Naive thymus-derived CD8-positive, alpha-beta T cell (primary cell): ENCODE measurements at regions not wholly inside any gene's neighbourhood (a gene's known extent, or its start where the extent isn't known, plus 50 kb on each side); places are given as distances from the start of the nearest gene placed in this dataset.

Source experiments
- ATAC-seq, 2 donors: fragments of 150-1000 bp; cut with Tn5 transposase in 1 of 2; sonication (Bioruptor Pico), chemical (Tn5 transposase) in 1 of 2; 1 replicate in 1 of 2; 2 replicates in 1 of 2; pipeline ENCODE4 v1.10.0; 2021; ENCODE audit warnings: mild to moderate bottlenecking in 2 of 2, moderate library complexity in 2 of 2
- POLR2A ChIA-PET: fragments of 350-600 bp; sonication (Branson Sonifier 250); formaldehyde crosslinking; loops from one replicate; lab custom pipeline; 2021; ENCODE audit warnings: antibody characterized with exemption; lab: Charles Lee
- DNase-seq, 10 donors: peaks; one replicate each; pipeline versions ENCODE4 v3.0.0 to v3.0.0-alpha.2; 2020 to 2022
- H3K27ac Mint-ChIP-seq, 10 donors: one replicate each; pipeline ENCODE4 v1.8.0; 2020 to 2022; ENCODE audit warnings: mild to moderate bottlenecking in 10 of 10, mixed read lengths in 10 of 10, moderate library complexity in 4 of 10, inconsistent platforms in 1 of 10
- H3K27me3 Mint-ChIP-seq, 5 donors: one replicate each; pipeline ENCODE4 v1.8.0; 2021 to 2022; ENCODE audit warnings: mixed read lengths in 5 of 5
- H3K36me3 Mint-ChIP-seq, 3 donors: one replicate each; pipeline ENCODE4 v1.8.0; 2020 to 2022; ENCODE audit warnings: mixed read lengths in 3 of 3, mild to moderate bottlenecking in 2 of 3, inconsistent platforms in 1 of 3
- H3K4me1 Mint-ChIP-seq, 4 donors: one replicate each; pipeline ENCODE4 v1.8.0; 2021 to 2022; ENCODE audit warnings: mixed read lengths in 4 of 4
- H3K4me3 Mint-ChIP-seq, 10 donors: one replicate each; pipeline ENCODE4 v1.8.0; 2020 to 2022; ENCODE audit warnings: mild to moderate bottlenecking in 10 of 10, mixed read lengths in 10 of 10, moderate library complexity in 6 of 10, inconsistent platforms in 1 of 10
- H3K9me3 Mint-ChIP-seq, 9 donors: one replicate each; pipeline ENCODE4 v1.8.0; 2020 to 2022; ENCODE audit warnings: mixed read lengths in 9 of 9, mild to moderate bottlenecking in 3 of 9, inconsistent platforms in 1 of 9, moderate library complexity in 1 of 9

DNA sequence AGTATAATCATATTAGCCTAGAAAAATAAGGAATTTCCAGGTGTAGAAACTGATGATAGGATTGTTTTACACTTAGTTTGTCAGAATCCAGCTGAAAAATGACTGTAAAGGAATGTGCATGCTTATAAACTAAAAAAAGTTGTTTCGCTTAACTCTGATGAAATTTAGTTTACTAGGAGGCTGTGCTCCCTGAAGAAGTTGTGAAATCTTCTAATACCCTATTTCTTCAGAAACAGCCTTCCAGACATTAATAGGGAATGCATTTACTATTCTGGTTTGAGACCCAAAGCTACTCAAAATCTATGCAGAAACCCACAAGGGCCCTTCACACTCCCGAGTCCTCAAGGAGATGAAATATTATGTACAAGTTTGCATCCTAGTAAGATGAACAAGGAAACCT lies 105.5 kb upstream of the SSTR4 start:
- H3K4me1 Mint-ChIP-seq, result no peaks in the 10 kb centered on the region
- H3K9me3 Mint-ChIP-seq, result peaks cover 0 to 4% (median 0%) of the 10 kb centered on the region in 9 donors
- ATAC-seq, result no peak
- POLR2A ChIA-PET, result no interaction called here
- no peak overlapping the region for H3K4me3 Mint-ChIP-seq
- H3K27ac Mint-ChIP-seq, result no peak overlapping the region
- DNase-seq, result no peak
- H3K27me3 Mint-ChIP-seq, result peaks cover 0 to 4% (median 1%) of the 10 kb centered on the region in 5 donors
- H3K36me3 Mint-ChIP-seq, result no peaks in the 10 kb centered on the region

DNA sequence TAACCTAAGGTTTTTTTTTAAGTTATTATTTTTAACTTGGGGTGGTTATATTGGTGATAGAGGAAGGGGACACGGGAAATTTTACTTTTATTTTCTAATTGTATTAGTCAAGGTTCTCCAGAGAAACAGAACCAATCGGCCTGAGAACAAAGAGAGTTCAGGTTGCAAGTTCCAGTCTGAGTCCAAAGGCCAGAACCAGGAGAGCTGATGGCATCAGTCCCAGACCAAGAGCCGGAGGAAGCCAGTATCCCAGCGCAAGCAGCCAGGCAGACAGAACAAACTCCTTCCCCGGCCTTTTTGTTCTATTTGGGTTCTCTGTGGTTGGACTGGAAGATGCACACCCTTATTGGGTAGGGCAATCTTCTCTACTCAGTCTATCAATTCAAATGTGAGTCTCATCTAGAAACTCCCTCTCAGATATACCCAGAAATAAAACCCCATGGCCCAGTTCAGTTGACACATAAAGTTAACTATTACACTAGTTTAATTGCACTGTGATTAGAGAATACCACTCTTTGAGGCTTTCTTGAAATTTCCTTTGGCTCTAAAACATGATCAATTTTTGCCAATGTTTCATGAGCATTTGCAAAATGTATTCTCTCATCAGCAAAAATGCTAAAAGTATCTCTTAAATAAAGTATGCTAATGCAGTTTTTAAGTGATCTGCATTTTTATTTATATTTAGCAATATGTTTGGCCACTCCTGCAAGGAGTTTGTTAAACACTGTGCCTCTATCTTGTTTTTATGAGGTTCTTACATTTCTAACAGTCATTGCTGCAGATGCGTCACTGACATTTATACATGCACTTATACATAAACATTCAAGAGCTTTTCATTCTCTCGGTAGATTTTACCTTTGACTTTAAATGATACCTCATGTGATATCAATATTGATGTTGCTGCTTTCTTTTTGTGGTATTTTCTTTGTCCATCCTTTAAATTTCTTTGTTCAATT lies 103.2 kb upstream of the SSTR4 start:
- peaks cover 0 to 15% (median 3%) of the 10 kb centered on the region in 9 donors for H3K9me3 Mint-ChIP-seq
- H3K36me3 Mint-ChIP-seq, result peaks cover 0 to 8% (median 0%) of the 10 kb centered on the region in 3 donors
- H3K27me3 Mint-ChIP-seq, result peaks cover 0 to 4% (median 0%) of the 10 kb centered on the region in 5 donors
- POLR2A ChIA-PET, result no interaction called here
- H3K4me3 Mint-ChIP-seq, result no peak overlapping the region
- no peaks in the 10 kb centered on the region for H3K4me1 Mint-ChIP-seq
- DNase-seq (no peak), ATAC-seq (no peak)
- H3K27ac Mint-ChIP-seq, result no peak overlapping the region

DNA sequence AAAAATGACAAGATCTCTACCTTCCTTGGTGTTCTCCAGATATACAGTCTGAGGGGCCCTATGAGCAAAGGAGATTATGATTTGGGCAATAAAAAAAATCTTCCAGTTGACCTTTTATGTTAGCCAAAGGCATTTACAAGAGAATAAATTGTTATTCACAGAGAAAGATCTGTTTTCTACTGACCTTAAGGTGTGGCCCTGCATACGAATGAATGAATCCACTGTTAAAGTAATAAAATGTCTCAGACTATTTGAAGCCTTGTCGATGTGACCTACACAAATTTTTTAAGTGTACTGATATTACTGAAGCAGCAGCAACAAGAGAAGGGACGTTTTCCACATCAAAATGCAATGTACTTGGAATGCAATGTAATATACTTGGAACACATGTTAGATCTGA lies 95.9 kb upstream of the SSTR4 start:
- POLR2A ChIA-PET, result no interaction called here
- H3K4me1 Mint-ChIP-seq, result no peaks in the 10 kb centered on the region
- peaks cover 0 to 15% (median 0%) of the 10 kb centered on the region in 5 donors for H3K27me3 Mint-ChIP-seq
- H3K36me3 Mint-ChIP-seq, result peaks cover 0 to 8% (median 0%) of the 10 kb centered on the region in 3 donors
- H3K27ac Mint-ChIP-seq, result no peak overlapping the region
- no peak for ATAC-seq
- H3K9me3 Mint-ChIP-seq, result peaks cover 0 to 16% (median 6%) of the 10 kb centered on the region in 9 donors
- H3K4me3 Mint-ChIP-seq, result no peak overlapping the region
- no peak for DNase-seq

DNA sequence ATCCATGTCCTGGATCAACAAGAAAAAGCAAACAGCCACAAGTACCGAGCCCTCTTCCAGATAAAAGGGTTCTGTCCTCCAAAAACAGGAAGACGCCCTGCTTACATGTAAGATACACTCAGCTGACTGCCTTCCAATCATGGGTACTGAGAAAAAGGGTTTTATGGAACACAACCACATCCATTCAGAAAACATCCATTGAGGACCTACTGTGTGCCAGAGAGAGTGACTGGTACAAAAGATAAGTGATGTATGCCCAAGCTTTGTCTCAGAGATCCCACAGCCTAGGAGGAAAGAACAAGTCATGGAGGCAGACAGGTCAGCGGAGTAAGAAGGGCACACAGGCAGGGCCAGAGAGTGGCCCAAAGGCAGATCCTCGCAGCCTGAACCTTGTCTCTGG lies 94.8 kb upstream of the SSTR4 start:
- Mint-ChIP-seq H3K27ac (no peak overlapping the region), H3K27me3 (peaks cover 0 to 15% (median 0%) of the 10 kb centered on the region in 5 donors), H3K36me3 (peaks cover 0 to 8% (median 0%) of the 10 kb centered on the region in 3 donors), H3K9me3 (peaks cover 0 to 16% (median 3%) of the 10 kb centered on the region in 9 donors), H3K4me3 (no peak overlapping the region), H3K4me1 (no peaks in the 10 kb centered on the region)
- POLR2A ChIA-PET, result no interaction called here
- ATAC-seq (no peak), DNase-seq (no peak)

DNA sequence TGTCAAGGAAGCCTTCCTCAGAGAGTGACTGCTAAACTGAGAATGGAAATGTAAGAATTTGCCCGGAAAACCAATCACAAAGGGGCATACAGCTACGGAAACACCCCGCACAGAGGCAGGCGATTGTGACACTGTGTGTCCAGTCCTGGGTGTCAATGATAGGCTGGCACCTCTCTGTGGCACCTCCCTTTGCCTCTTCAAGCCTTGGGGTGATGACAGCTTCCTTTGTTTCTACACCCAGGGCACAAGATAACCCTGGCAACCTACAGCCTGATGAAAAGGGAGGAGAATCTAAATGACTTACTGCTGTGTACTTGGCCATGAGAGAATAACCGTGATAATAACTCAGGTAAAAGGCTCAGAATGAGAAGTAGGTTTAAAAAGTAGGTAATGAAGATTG lies 93.6 kb upstream of the SSTR4 start:
- DNase-seq (no peak), ATAC-seq (no peak)
- Mint-ChIP-seq H3K9me3 (peaks cover 0 to 11% (median 2%) of the 10 kb centered on the region in 9 donors), H3K36me3 (peaks cover 0 to 4% (median 0%) of the 10 kb centered on the region in 3 donors), H3K27me3 (peaks cover 0 to 15% (median 2%) of the 10 kb centered on the region in 5 donors), H3K27ac (no peak overlapping the region), H3K4me3 (no peak overlapping the region), H3K4me1 (no peaks in the 10 kb centered on the region)
- POLR2A ChIA-PET, result no interaction called here

DNA sequence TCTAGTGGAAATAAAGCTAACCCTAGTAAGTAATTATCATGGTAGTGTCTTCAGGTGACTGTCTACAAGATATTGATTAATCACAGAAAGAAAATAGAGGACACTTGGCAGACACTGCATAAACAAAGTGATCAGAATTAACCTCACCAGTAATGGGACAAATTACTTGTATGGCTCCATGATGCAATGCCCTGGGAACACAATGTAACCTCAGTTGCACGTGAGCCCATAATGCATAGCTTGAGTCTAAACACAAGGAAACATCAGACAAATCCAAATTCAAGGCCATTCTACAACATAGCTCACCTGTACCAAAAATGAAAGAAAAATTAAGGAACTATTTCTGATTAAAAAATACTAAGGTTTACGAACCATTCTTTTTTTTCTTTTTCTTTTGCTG lies 92.4 kb upstream of the SSTR4 start:
- Mint-ChIP-seq H3K4me1 (no peaks in the 10 kb centered on the region), H3K27ac (no peak overlapping the region), H3K4me3 (no peak overlapping the region), H3K36me3 (no peaks in the 10 kb centered on the region), H3K9me3 (peaks cover 0 to 3% (median 0%) of the 10 kb centered on the region in 9 donors), H3K27me3 (peaks cover 0 to 15% (median 2%) of the 10 kb centered on the region in 5 donors)
- DNase-seq, result no peak
- POLR2A ChIA-PET, result no interaction called here
- ATAC-seq, result no peak

DNA sequence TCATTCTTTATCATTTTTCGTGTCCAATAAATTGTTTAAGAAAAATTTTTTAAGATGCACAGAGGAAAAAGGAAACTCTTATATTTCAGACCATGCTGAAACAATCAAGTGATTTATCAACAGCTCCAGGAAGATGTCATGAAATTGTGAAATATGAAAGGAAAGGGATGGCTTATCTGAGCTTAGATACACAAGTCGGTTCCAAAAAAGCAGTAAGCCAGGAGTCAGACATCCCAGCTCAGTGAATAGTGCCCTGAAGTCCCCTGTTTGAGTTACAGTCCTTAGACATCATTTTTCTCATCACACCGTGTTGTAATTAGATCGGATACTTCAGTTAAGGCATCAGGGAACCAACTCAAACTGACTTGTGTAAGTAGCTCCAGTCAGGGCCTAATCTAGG lies 91.0 kb upstream of the SSTR4 start:
- ATAC-seq (no peak), DNase-seq (no peak)
- no peaks in the 10 kb centered on the region for H3K4me1 Mint-ChIP-seq
- peaks cover 0 to 4% (median 0%) of the 10 kb centered on the region in 9 donors for H3K9me3 Mint-ChIP-seq
- H3K27ac Mint-ChIP-seq, result no peak overlapping the region
- no peak overlapping the region for H3K4me3 Mint-ChIP-seq
- no peaks in the 10 kb centered on the region for H3K36me3 Mint-ChIP-seq
- POLR2A ChIA-PET, result no interaction called here
- peaks cover 0 to 15% (median 3%) of the 10 kb centered on the region in 5 donors for H3K27me3 Mint-ChIP-seq

DNA sequence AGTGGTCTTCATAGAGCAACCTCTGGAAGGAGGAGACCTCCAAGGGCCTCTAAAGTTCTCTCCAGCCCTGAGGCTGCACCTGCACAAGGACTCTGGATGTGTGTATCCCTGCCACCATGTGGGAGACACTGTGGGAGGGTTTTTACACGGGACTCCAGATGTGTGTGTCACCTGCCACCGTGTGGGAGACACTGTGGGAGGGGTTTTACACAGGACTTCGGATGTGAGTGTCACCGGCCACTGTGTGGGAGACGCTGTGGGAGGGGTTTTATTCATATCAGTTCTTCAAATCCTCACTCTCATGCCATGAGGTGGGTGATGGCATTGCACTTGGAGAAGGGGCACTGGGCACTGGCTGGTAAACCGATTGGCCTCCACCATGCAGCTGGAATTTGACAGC lies 90.2 kb upstream of the SSTR4 start:
- Mint-ChIP-seq H3K36me3 (no peaks in the 10 kb centered on the region), H3K4me3 (no peak overlapping the region), H3K27me3 (peaks cover 0 to 14% (median 3%) of the 10 kb centered on the region in 5 donors), H3K27ac (no peak overlapping the region), H3K4me1 (no peaks in the 10 kb centered on the region), H3K9me3 (peaks cover 0 to 4% (median 0%) of the 10 kb centered on the region in 9 donors)
- DNase-seq (no peak), ATAC-seq (no peak)
- POLR2A ChIA-PET, result no interaction called here

DNA sequence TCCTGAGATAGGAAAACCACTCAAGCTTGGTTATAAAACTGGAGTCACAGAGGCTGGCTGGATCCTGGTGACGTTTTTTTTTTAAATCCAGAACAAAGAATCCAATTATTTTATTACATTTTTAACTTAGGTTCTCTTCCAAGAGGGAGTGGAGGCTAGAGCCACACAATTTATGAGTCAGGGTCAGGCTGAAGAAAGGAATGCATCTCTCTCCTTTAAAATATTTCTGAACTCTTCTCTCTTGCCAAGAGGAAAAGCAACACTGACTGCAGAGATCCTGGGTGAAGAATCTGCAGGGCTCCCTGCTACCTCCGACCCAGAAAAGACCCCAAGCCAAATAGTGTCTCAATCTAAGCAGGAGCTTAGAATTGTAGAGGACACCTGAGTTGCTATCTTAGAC lies 88.5 kb upstream of the SSTR4 start:
- Mint-ChIP-seq H3K4me1 (no peaks in the 10 kb centered on the region), H3K27me3 (peaks cover 0 to 3% (median 3%) of the 10 kb centered on the region in 5 donors), H3K36me3 (no peaks in the 10 kb centered on the region), H3K9me3 (peaks cover 0 to 4% (median 0%) of the 10 kb centered on the region in 9 donors), H3K27ac (no peak overlapping the region), H3K4me3 (no peak overlapping the region)
- POLR2A ChIA-PET, result no interaction called here
- ATAC-seq (no peak), DNase-seq (no peak)

DNA sequence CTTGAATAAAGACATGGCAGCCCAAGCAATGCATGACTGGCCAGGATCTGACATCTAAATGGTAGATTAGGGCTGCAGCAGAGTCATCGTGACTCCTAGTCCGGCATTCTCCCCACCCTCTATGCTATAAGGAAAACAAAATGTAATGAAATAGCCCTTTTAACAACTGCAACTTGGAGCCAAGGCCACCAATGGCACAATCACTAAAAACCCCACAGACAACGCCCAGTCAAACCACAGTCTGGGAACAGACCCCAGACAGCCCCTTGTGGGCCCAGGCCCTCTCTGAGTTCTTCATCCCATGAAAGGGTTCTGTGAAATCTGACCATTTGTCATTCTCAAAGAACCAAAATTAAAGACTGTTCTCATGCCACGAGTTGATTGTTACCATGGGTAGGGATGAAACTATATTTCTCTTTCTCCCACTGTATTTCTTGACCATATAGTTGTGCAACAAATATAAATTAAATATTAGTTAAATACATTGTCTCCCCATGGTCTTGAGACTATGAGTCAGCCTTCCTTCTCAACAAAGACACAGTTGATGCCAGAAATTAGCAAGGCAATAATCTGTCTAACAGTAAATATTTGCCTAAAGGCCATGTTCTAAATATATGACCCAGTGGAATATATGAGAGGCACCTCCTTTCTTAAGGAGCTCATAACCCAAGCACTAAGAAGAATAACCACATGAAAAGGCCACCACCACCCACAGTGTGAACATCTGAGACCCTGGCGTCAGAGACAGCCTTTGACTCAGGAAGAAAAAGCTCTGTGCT lies 85.6 kb upstream of the SSTR4 start:
- DNase-seq, result no peak
- Mint-ChIP-seq H3K9me3 (peaks cover 0 to 11% (median 0%) of the 10 kb centered on the region in 9 donors), H3K27ac (no peak overlapping the region), H3K27me3 (peaks cover 1 to 12% (median 3%) of the 10 kb centered on the region in 5 donors), H3K36me3 (no peaks in the 10 kb centered on the region), H3K4me1 (no peaks in the 10 kb centered on the region), H3K4me3 (no peak overlapping the region)
- POLR2A ChIA-PET, result no interaction called here
- ATAC-seq, result no peak

DNA sequence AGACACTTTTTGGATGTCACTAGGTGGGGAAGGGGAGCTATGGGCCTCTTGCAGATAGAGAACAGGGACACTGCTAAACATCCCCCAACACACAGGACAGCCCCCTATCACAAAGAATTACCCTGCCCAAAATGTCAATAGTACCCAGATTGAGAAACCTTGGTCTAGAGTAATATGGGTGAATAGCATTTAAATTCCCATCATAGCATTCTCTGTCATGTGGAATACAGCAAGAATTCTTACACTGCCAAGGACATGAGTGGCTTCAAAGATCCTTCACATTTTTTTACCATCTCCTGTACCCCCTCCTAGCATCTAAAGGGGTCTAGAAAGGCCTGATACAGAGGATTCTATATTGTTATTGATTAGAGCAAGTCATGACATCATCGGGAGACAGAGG lies 83.1 kb upstream of the SSTR4 start:
- peaks cover 0 to 11% (median 0%) of the 10 kb centered on the region in 9 donors for H3K9me3 Mint-ChIP-seq
- POLR2A ChIA-PET, result no interaction called here

DNA sequence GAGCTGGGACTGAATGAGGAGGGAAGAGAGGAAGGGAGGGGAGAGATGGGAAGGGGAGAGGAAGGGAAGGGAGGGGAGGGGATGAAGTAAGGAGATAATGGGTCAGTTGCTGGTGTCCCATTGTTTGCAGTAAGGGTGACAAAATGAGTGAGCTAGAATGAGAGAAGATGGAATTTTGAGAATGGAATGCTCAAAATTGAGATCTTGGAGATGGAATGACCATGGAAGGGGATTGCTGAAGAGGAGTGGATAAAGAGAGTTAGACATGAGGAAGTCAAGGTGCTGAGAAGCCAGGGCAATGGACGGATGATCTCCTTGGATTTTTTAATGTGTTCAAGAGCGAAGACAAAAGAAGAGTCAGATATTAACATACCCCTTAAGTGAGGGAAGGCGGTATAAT lies 80.5 kb upstream of the SSTR4 start:
- POLR2A ChIA-PET, result no interaction called here
- H3K4me3 Mint-ChIP-seq, result no peak overlapping the region

More for the DNA sequence above, 83.1 kb upstream of the SSTR4 start:
- Mint-ChIP-seq H3K36me3 (no peaks in the 10 kb centered on the region), H3K4me3 (no peak overlapping the region), H3K27me3 (peaks cover 0 to 12% (median 2%) of the 10 kb centered on the region in 5 donors), H3K4me1 (no peaks in the 10 kb centered on the region), H3K27ac (no peak overlapping the region)
- ATAC-seq, result no peak
- DNase-seq, result no peak

DNA sequence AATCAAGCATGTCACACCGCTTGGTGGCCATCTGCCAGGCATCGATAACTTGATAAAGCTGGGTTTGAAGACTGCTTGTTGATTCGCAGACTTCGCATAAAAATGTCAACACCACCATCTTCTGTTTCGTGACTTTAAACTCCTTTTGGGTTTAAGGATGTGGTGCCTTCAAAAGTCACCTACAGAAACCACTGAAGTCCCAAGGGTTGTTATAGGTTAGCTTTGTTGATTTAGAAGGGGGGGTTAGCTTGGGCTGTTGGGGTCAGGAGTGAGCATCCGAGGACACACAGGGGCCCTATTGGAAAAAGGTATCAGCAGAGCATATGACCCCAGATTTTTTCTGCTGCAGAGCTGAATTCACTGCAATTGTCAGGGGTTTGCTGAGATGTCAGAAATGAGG lies 76.7 kb upstream of the SSTR4 start:
- H3K9me3 Mint-ChIP-seq, result peaks cover 0 to 5% (median 0%) of the 10 kb centered on the region in 9 donors
- POLR2A ChIA-PET, result no interaction called here
- ATAC-seq (no peak), DNase-seq (no peak)
- H3K4me3 Mint-ChIP-seq, result no peak overlapping the region
- H3K27ac Mint-ChIP-seq, result no peak overlapping the region
- H3K27me3 Mint-ChIP-seq, result peaks cover 0 to 8% (median 2%) of the 10 kb centered on the region in 5 donors
- H3K36me3 Mint-ChIP-seq, result no peaks in the 10 kb centered on the region
- H3K4me1 Mint-ChIP-seq, result no peaks in the 10 kb centered on the region

More for the DNA sequence above, 80.5 kb upstream of the SSTR4 start:
- no peak for ATAC-seq
- Mint-ChIP-seq H3K4me1 (no peaks in the 10 kb centered on the region), H3K9me3 (peaks cover 0 to 11% (median 0%) of the 10 kb centered on the region in 9 donors), H3K27me3 (peaks cover 0 to 12% (median 2%) of the 10 kb centered on the region in 5 donors), H3K27ac (no peak overlapping the region), H3K36me3 (no peaks in the 10 kb centered on the region)
- no peak for DNase-seq
